ENCODE measurements at regions not wholly inside any gene's neighbourhood (a gene's known extent, or its start where the extent isn't known, plus 50 kb on each side); places are given as distances from the start of the nearest gene placed in this dataset.

DNA sequence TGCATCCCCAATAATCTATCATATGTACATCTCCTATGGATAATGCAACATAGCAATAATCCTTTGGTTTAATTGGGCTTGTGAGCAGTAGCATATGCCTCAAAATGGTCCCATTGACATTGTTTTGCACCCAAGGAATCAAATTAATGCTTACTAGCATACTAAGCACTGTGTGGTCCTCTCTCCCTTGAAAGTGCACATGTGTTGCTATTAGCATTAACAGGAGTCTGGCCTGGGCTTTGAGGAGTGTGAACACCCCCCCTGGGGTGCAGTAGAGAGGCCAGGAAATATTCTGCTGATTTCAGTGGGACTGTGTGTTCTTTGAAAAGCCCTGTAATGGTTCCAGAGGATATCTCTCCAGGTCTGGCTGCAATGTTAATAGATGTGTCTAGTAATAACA is 1148.4 kb downstream of the VRK1 start:
- TF ChIP-seq, protein P1, sequence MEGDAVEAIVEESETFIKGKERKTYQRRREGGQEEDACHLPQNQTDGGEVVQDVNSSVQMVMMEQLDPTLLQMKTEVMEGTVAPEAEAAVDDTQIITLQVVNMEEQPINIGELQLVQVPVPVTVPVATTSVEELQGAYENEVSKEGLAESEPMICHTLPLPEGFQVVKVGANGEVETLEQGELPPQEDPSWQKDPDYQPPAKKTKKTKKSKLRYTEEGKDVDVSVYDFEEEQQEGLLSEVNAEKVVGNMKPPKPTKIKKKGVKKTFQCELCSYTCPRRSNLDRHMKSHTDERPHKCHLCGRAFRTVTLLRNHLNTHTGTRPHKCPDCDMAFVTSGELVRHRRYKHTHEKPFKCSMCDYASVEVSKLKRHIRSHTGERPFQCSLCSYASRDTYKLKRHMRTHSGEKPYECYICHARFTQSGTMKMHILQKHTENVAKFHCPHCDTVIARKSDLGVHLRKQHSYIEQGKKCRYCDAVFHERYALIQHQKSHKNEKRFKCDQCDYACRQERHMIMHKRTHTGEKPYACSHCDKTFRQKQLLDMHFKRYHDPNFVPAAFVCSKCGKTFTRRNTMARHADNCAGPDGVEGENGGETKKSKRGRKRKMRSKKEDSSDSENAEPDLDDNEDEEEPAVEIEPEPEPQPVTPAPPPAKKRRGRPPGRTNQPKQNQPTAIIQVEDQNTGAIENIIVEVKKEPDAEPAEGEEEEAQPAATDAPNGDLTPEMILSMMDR (conservative IDR thresholded peaks at IDR 0.05), result no peak
- TF ChIP-seq ZFX (IDR thresholded peaks at IDR 0.05), result no peak
